K562 (cell line): ENCODE measurements at regions not wholly inside any gene's neighbourhood (a gene's known extent, or its start where the extent isn't known, plus 50 kb on each side); places are given as distances from the start of the nearest gene placed in this dataset.

Experiments used
- DIDO1 ChIP-seq: fragments of 450-650 bp; IDR thresholded peaks from 2 replicates; pipeline ENCODE4 v1.6.1; 2016; ENCODE audit warnings: low read depth, missing biosample characterization, missing genetic modification characterization
- HOXB6 ChIP-seq: fragments of 250-450 bp; sonication (Bioruptor Pico); IDR thresholded peaks from 2 replicates; pipeline ENCODE4 v1.5.1; 2022; ENCODE audit warnings: mild to moderate bottlenecking, borderline replicate concordance
- ID3 ChIP-seq, 2 experiments: fragments of 250-450 bp in 1 of 2; fragments of 450-650 bp in 1 of 2; sonication (Bioruptor Pico) in 1 of 2; IDR thresholded peaks; 2 replicates each; pipeline versions ENCODE4 v1.6.1 to v1.8.0; 2016 to 2021; ENCODE audit warnings: mild to moderate bottlenecking in 2 of 2, moderate library complexity in 2 of 2, missing compliant biosample characterization in 1 of 2, missing genetic modification characterization in 1 of 2
- MTA2 ChIP-seq: fragments of 450-650 bp; IDR thresholded peaks from 2 replicates; pipeline ENCODE4 v1.6.1; 2016; ENCODE audit warnings: low read depth
- POU5F1 ChIP-seq: fragments of 150-350 bp; IDR thresholded peaks from 2 replicates; pipeline ENCODE4 v1.6.1; 2014; ENCODE audit warnings: borderline replicate concordance, low read length, low read depth, mild to moderate bottlenecking; ENCODE audit not compliant: partially characterized antibody
- SP2 ChIP-seq: IDR thresholded peaks from 2 replicates; pipeline ENCODE4 v1.6.1; 2011; ENCODE audit warnings: mild to moderate bottlenecking, low read depth, low read length, moderate library complexity; ENCODE audit not compliant: poor library complexity, severe bottlenecking; ENCODE audit errors: extremely low read depth
- TAF1 ChIP-seq: IDR thresholded peaks from 2 replicates; pipeline ENCODE4 v1.6.1; 2011; ENCODE audit warnings: mild to moderate bottlenecking, low read length, moderate library complexity; ENCODE audit not compliant: insufficient read depth, control insufficient read depth, severe bottlenecking; ENCODE audit errors: extremely low read depth
- TCF7L2 ChIP-seq: fragments of 150-350 bp; IDR thresholded peaks from 2 replicates; pipeline ENCODE4 v1.6.1; 2016; ENCODE audit warnings: low read depth, mild to moderate bottlenecking, low read length, moderate library complexity
- ZNF282 ChIP-seq: sonication (generic); formaldehyde crosslinking; IDR thresholded peaks from 2 replicates; pipeline ENCODE4 v1.8.1; 2023; ENCODE audit warnings: missing genetic modification reagents
- ZNF780A ChIP-seq: fragments of 250-450 bp; sonication (Bioruptor Pico); IDR thresholded peaks from 2 replicates; pipeline ENCODE4 v1.5.0; 2021; ENCODE audit warnings: mild to moderate bottlenecking
- ZNF830 ChIP-seq: fragments of 250-450 bp; sonication (Bioruptor Pico); IDR thresholded peaks from 2 replicates; pipeline ENCODE4 v1.5.0; 2021; ENCODE audit warnings: mild to moderate bottlenecking
- TF ChIP-seq, protein P1 (sequence below), 2 experiments: fragments of 450-650 bp; IDR thresholded peaks; 2 replicates each; pipeline ENCODE4 v1.6.1; 2016

DNA sequence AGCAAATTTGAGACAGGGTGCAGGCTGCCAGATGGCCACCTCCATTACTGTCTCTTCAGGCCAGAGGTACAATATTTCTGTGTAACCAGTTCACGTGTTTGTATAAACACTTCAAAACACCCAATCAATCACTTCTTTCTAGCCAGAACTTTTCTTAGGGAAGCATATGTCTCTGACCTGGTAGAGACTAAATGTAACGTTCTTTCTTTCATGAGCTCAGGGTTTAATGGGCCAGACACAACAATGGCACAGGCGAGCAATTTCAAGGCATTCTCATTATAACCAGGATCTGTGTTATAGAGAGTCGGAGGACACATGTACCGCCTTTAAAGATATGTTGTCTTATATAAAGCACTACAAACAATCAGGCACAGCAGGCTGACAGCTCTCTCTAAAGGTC, 1846.4 kb upstream of the PIK3C3 start (continued):
- TF ChIP-seq, protein P1, sequence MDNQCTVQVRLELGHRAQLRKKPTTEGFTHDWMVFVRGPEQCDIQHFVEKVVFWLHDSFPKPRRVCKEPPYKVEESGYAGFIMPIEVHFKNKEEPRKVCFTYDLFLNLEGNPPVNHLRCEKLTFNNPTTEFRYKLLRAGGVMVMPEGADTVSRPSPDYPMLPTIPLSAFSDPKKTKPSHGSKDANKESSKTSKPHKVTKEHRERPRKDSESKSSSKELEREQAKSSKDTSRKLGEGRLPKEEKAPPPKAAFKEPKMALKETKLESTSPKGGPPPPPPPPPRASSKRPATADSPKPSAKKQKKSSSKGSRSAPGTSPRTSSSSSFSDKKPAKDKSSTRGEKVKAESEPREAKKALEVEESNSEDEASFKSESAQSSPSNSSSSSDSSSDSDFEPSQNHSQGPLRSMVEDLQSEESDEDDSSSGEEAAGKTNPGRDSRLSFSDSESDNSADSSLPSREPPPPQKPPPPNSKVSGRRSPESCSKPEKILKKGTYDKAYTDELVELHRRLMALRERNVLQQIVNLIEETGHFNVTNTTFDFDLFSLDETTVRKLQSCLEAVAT (IDR thresholded peaks at IDR 0.05): no peak
- TF ChIP-seq ID3 (CRISPR knock-in tag; IDR thresholded peaks at IDR 0.05) (no peak), ID3 (tag; IDR thresholded peaks at IDR 0.05) (no peak), POU5F1 (no peak), ZNF830 (no peak), HOXB6 (CRISPR knock-in tag) (no peak), MTA2 (no peak), SP2 (no peak), ZNF780A (CRISPR knock-in tag) (no peak), TCF7L2 (no peak), ZNF282 (CRISPR knock-in tag) (no peak), TAF1 (no peak), DIDO1 (tag) (no peak)
